ENCODE measurements at regions not wholly inside any gene's neighbourhood (a gene's known extent, or its start where the extent isn't known, plus 50 kb on each side); places are given as distances from the start of the nearest gene placed in this dataset.

DNA sequence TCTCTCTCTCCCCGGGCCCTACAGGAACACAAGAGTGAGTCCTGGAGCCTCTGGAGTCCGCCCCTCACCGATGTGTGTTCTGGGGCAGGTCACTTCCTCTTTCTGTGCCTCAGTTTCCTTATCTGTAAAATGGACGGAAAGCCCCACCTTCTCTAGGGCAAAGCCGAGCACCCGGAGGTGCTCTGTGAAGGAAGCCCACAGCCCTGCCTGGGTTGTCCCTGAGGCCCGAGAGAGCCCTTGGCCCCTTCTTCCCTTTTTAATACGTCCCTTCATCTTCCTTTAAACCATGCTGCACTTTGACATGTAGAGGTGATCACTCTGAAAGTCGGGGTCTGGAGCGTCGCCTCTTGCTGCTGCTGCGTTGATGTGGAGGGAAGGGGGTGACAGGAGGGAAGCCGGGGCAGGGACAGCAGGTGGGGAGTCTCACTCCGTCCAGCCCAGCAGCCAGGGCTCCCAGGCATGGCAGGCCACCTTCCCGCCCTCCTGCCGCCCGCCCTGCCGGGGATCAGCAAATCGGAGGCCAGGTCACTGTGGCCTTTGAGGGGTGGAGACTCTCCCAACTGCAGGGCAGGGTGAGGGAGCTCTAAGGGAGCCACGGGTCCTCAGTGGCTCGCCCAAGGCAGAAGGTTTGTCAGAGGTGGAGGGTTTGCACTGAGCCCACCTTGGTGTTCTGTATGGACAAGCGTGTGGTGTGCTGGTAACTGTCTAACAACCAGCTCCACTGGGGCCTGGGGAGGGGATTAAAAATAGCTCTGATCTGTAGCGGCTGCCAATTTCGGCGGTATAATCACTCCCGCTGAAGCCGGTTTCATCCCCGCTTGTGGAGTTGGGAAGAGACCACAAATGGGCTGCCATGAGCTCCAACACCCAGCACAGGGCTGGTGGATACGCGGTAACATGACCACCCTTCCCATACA, 135.9 kb upstream of the ID2 start:
- DNase-seq (ENCODE audit: low spot score): no peak
- no peak overlapping the region for H3K27ac ChIP-seq (ENCODE audit: low read depth in 1 of 2, low read length in 2 of 2)

DNA sequence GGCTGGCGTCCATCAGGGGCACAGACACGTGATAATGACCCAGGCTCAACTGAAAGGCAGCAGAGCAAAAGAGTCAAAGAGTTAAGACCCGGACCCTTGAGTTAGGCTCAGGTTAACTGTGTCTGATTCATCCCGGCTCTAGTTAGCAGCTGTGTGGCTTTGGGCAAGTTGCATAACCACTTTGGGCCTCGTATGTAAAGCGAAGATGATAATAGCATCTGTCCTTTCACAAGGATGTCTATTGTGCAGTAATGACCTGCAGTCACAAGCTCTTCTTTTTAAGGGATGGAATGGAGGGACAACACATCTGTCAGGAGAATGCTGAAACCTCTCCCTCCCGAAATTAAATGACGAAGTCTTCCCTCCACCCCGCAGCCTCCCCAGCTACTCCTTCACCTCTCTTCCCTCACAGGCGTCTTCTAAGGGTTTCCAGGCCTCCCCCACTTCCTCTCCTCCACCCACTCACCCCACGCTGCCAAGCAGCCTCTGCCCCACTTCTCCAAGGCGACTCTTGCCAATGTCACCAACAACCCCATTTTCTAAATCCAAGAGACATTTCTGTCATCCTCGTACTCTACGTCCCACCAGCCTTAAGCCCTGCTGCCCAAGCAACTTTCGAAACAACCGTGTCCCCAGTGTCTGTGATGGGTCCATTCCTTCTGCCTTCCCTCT, 135.1 kb upstream of the ID2 start:
- no peak overlapping the region for H3K4me3 ChIP-seq (ENCODE audit: low read depth in 1 of 3, low read length in 3 of 3)
- peaks cover 0 to 3% (median under 1%) of the 10 kb centered on the region in 4 donors for H3K4me1 ChIP-seq (ENCODE audit: control insufficient read depth in 4 of 4, insufficient read depth in 4 of 4, low read length in 3 of 4)
- no peaks in the 10 kb centered on the region for H3K9me3 ChIP-seq (ENCODE audit: control insufficient read depth in 4 of 4, low read length in 3 of 4)
- DNase-seq (ENCODE audit: low spot score): no peak
- H3K9ac ChIP-seq (ENCODE audit: low read depth in 1 of 2, low read length in 2 of 2): no peak overlapping the region
- no peaks in the 10 kb centered on the region for H3K36me3 ChIP-seq (ENCODE audit: control insufficient read depth in 4 of 4, insufficient read depth in 3 of 4, low read depth in 1 of 4, low read length in 3 of 4)
- H3K27me3 ChIP-seq (ENCODE audit: control insufficient read depth in 4 of 4, insufficient read depth in 4 of 4, low read length in 3 of 4): no peaks in the 10 kb centered on the region
- TF ChIP-seq, protein P1, sequence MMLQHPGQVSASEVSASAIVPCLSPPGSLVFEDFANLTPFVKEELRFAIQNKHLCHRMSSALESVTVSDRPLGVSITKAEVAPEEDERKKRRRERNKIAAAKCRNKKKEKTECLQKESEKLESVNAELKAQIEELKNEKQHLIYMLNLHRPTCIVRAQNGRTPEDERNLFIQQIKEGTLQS (IDR thresholded peaks at IDR 0.05): no peak
- TF ChIP-seq NR2F2 (IDR thresholded peaks at IDR 0.05): no peak
- TF ChIP-seq YY1 (IDR thresholded peaks at IDR 0.05): no peak
- no peak for TF ChIP-seq FOXA1 (IDR thresholded peaks at IDR 0.05)
- no peak for TF ChIP-seq HNF4G (IDR thresholded peaks at IDR 0.05)
- TF ChIP-seq RXRA (IDR thresholded peaks at IDR 0.05): no peak
- TF ChIP-seq, protein P2, sequence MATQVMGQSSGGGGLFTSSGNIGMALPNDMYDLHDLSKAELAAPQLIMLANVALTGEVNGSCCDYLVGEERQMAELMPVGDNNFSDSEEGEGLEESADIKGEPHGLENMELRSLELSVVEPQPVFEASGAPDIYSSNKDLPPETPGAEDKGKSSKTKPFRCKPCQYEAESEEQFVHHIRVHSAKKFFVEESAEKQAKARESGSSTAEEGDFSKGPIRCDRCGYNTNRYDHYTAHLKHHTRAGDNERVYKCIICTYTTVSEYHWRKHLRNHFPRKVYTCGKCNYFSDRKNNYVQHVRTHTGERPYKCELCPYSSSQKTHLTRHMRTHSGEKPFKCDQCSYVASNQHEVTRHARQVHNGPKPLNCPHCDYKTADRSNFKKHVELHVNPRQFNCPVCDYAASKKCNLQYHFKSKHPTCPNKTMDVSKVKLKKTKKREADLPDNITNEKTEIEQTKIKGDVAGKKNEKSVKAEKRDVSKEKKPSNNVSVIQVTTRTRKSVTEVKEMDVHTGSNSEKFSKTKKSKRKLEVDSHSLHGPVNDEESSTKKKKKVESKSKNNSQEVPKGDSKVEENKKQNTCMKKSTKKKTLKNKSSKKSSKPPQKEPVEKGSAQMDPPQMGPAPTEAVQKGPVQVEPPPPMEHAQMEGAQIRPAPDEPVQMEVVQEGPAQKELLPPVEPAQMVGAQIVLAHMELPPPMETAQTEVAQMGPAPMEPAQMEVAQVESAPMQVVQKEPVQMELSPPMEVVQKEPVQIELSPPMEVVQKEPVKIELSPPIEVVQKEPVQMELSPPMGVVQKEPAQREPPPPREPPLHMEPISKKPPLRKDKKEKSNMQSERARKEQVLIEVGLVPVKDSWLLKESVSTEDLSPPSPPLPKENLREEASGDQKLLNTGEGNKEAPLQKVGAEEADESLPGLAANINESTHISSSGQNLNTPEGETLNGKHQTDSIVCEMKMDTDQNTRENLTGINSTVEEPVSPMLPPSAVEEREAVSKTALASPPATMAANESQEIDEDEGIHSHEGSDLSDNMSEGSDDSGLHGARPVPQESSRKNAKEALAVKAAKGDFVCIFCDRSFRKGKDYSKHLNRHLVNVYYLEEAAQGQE (IDR thresholded peaks at IDR 0.05): no peak
- TF ChIP-seq, protein P3, sequence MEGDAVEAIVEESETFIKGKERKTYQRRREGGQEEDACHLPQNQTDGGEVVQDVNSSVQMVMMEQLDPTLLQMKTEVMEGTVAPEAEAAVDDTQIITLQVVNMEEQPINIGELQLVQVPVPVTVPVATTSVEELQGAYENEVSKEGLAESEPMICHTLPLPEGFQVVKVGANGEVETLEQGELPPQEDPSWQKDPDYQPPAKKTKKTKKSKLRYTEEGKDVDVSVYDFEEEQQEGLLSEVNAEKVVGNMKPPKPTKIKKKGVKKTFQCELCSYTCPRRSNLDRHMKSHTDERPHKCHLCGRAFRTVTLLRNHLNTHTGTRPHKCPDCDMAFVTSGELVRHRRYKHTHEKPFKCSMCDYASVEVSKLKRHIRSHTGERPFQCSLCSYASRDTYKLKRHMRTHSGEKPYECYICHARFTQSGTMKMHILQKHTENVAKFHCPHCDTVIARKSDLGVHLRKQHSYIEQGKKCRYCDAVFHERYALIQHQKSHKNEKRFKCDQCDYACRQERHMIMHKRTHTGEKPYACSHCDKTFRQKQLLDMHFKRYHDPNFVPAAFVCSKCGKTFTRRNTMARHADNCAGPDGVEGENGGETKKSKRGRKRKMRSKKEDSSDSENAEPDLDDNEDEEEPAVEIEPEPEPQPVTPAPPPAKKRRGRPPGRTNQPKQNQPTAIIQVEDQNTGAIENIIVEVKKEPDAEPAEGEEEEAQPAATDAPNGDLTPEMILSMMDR (IDR thresholded peaks at IDR 0.05; ENCODE audit: low read depth, low read length, missing input control): no peak
- no peak overlapping the region for H3K27ac ChIP-seq (ENCODE audit: low read depth in 1 of 2, low read length in 2 of 2)
- 86% methylated on average over 16 of the region's 16 CpGs for WGBS

More for the DNA sequence above, 135.9 kb upstream of the ID2 start:
- Histone ChIP-seq H3K36me3 (ENCODE audit: control insufficient read depth in 4 of 4, insufficient read depth in 3 of 4, low read depth in 1 of 4, low read length in 3 of 4) (no peaks in the 10 kb centered on the region), H3K9ac (ENCODE audit: low read depth in 1 of 2, low read length in 2 of 2) (no peak overlapping the region), H3K4me3 (ENCODE audit: low read depth in 1 of 3, low read length in 3 of 3) (no peak overlapping the region), H3K4me1 (ENCODE audit: control insufficient read depth in 4 of 4, insufficient read depth in 4 of 4, low read length in 3 of 4) (peaks cover 0 to 3% (median 0%) of the 10 kb centered on the region in 4 donors), H3K9me3 (ENCODE audit: control insufficient read depth in 4 of 4, low read length in 3 of 4) (no peaks in the 10 kb centered on the region), H3K27me3 (ENCODE audit: control insufficient read depth in 4 of 4, insufficient read depth in 4 of 4, low read length in 3 of 4) (no peaks in the 10 kb centered on the region)
- WGBS: 93% methylated on average over 30 of the region's 30 CpGs
- TF ChIP-seq GABPA (IDR thresholded peaks at IDR 0.05 in 1 of 2, conservative IDR thresholded peaks at IDR 0.05 in 1 of 2) (no peak), EGR1 (IDR thresholded peaks at IDR 0.05; ENCODE audit: low read depth in 2 of 2) (no peak), HNF4A (conservative IDR thresholded peaks at IDR 0.05) (no peak), FOXA2 (IDR thresholded peaks at IDR 0.05) (no peak)
- TF ChIP-seq, protein P4, sequence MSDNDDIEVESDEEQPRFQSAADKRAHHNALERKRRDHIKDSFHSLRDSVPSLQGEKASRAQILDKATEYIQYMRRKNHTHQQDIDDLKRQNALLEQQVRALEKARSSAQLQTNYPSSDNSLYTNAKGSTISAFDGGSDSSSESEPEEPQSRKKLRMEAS (IDR thresholded peaks at IDR 0.05): no peak
- TF ChIP-seq, protein P5, sequence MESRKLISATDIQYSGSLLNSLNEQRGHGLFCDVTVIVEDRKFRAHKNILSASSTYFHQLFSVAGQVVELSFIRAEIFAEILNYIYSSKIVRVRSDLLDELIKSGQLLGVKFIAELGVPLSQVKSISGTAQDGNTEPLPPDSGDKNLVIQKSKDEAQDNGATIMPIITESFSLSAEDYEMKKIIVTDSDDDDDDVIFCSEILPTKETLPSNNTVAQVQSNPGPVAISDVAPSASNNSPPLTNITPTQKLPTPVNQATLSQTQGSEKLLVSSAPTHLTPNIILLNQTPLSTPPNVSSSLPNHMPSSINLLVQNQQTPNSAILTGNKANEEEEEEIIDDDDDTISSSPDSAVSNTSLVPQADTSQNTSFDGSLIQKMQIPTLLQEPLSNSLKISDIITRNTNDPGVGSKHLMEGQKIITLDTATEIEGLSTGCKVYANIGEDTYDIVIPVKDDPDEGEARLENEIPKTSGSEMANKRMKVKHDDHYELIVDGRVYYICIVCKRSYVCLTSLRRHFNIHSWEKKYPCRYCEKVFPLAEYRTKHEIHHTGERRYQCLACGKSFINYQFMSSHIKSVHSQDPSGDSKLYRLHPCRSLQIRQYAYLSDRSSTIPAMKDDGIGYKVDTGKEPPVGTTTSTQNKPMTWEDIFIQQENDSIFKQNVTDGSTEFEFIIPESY (IDR thresholded peaks at IDR 0.05): no peak
- TF ChIP-seq, protein P1 (IDR thresholded peaks at IDR 0.05): no peak
- TF ChIP-seq, protein P3 (IDR thresholded peaks at IDR 0.05; ENCODE audit: low read depth, low read length, missing input control): no peak
